ENCODE measurements at regions not wholly inside any gene's neighbourhood (a gene's known extent, or its start where the extent isn't known, plus 50 kb on each side); places are given as distances from the start of the nearest gene placed in this dataset.

DNA sequence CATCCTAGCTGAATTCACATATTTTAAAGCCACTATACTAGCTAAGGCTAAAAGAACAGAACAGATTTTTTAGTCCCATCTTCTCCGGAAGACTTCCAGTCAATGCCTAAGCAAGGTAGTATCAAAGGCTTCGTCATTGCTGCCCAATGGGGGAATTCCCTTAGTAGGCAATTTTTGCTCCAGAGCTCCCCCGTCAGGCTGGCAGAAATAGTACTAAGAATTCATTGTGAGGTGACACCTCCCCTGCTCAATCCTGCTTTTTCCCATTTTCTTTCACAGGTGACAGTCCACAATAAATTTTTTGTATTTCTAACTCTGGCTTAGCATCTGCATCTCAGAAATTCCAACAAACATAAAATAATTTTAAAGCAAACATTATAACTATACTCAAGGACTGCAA lies 52.8 kb upstream of the SRSF6 start:
- TF ChIP-seq EZH2 (IDR thresholded peaks at IDR 0.05; ENCODE audit: insufficient read depth, poor library complexity, severe bottlenecking) = no peak
- no peak for TF ChIP-seq EZH2phosphoT487 (IDR thresholded peaks at IDR 0.05; ENCODE audit: insufficient read depth, low read depth)

All from GM23248 (cell line).